SU-DHL-6 (cell line): ENCODE measurements at regions not wholly inside any gene's neighbourhood (a gene's known extent, or its start where the extent isn't known, plus 50 kb on each side); places are given as distances from the start of the nearest gene placed in this dataset.
"Not testable (repeated sequence)": the region's sequence is repeated elsewhere in the genome, so short reads cannot be mapped to it uniquely, and the experiment has no call there.

Experiments
- H2AFZ ChIP-seq: fragments of 200-600 bp; sonication (generic); 2 replicates; pipeline ENCODE4 v1.6.1; 2014; ENCODE audit warnings: low read depth, mild to moderate bottlenecking, moderate library complexity, mixed read lengths, antibody characterized with exemption, low read length; ENCODE audit not compliant: severe bottlenecking
- H3F3A ChIP-seq: fragments of 200-600 bp; shearing (Covaris generic); 2 replicates; pipeline ENCODE4 v1.6.0; 2016; ENCODE audit warnings: antibody characterized with exemption, mild to moderate bottlenecking; ENCODE audit not compliant: insufficient read depth
- H3K27ac ChIP-seq: fragments of 200-600 bp; sonication (generic); 2 replicates; pipeline ENCODE4 v1.5.1; 2016; ENCODE audit warnings: low read depth, mild to moderate bottlenecking, low read length, moderate library complexity, mixed read lengths
- H3K27me3 ChIP-seq: fragments of 200-600 bp; sonication (generic), shearing (Covaris generic); 2 replicates; pipeline ENCODE4 v1.6.0; 2014; ENCODE audit warnings: mild to moderate bottlenecking, low read length
- H3K36me3 ChIP-seq: fragments of 200-600 bp; sonication (generic); 2 replicates; pipeline ENCODE4 v1.6.1; 2014; ENCODE audit warnings: mild to moderate bottlenecking, low read length, mixed read lengths
- H3K4me2 ChIP-seq: fragments of 300-600, 200-600 bp; shearing (Covaris generic), sonication (generic); 2 replicates; pipeline ENCODE4 v1.6.0; 2014; ENCODE audit warnings: low read length, low read depth, mild to moderate bottlenecking; ENCODE audit not compliant: poor library complexity, severe bottlenecking
- H3K4me3 ChIP-seq: fragments of 200-600 bp; sonication (generic); 2 replicates; pipeline ENCODE4 v1.5.1; 2014; ENCODE audit warnings: antibody characterized with exemption, low read length, mild to moderate bottlenecking, mixed read lengths; ENCODE audit not compliant: insufficient read depth, poor library complexity, severe bottlenecking
- H3K79me2 ChIP-seq: fragments of 200-600 bp; sonication (generic); 2 replicates; pipeline ENCODE4 v1.6.1; 2014; ENCODE audit warnings: mild to moderate bottlenecking, low read length, moderate library complexity; ENCODE audit not compliant: insufficient read depth
- H3K9ac ChIP-seq: fragments of 200-600 bp; sonication (generic); 2 replicates; pipeline ENCODE4 v1.7.0; 2014; ENCODE audit warnings: mild to moderate bottlenecking, low read length
- H3K9me2 ChIP-seq: fragments of 200-600 bp; sonication (generic); replicated peaks from 2 replicates; pipeline ENCODE4 v1.6.1; 2014; ENCODE audit warnings: low read length; ENCODE audit not compliant: insufficient read depth
- H3K9me3 ChIP-seq: fragments of 200-600 bp; sonication (generic); 2 replicates; pipeline ENCODE4 v1.6.1; 2014; ENCODE audit warnings: low read length, mixed read lengths; ENCODE audit not compliant: insufficient read depth
- H4K20me1 ChIP-seq: fragments of 200-600 bp; sonication (generic); 2 replicates; pipeline ENCODE4 v1.6.1; 2014; ENCODE audit warnings: low read depth, mild to moderate bottlenecking, antibody characterized with exemption, low read length, moderate library complexity, mixed read lengths
- CTCF ChIP-seq: fragments of 200-600 bp; sonication (generic); IDR thresholded peaks from one replicate; pipeline ENCODE4 v1.5.1; 2017; ENCODE audit warnings: antibody characterized with exemption, mild to moderate bottlenecking, low read length, moderate library complexity; ENCODE audit not compliant: insufficient read depth, poor library complexity, severe bottlenecking
- EZH2phosphoT487 ChIP-seq: fragments of 200-600 bp; sonication (generic), shearing (Covaris generic); conservative IDR thresholded peaks from 2 replicates; pipeline ENCODE4 v1.6.1; 2018; ENCODE audit warnings: mild to moderate bottlenecking, antibody characterized with exemption, low read length, moderate library complexity, mixed read lengths

DNA sequence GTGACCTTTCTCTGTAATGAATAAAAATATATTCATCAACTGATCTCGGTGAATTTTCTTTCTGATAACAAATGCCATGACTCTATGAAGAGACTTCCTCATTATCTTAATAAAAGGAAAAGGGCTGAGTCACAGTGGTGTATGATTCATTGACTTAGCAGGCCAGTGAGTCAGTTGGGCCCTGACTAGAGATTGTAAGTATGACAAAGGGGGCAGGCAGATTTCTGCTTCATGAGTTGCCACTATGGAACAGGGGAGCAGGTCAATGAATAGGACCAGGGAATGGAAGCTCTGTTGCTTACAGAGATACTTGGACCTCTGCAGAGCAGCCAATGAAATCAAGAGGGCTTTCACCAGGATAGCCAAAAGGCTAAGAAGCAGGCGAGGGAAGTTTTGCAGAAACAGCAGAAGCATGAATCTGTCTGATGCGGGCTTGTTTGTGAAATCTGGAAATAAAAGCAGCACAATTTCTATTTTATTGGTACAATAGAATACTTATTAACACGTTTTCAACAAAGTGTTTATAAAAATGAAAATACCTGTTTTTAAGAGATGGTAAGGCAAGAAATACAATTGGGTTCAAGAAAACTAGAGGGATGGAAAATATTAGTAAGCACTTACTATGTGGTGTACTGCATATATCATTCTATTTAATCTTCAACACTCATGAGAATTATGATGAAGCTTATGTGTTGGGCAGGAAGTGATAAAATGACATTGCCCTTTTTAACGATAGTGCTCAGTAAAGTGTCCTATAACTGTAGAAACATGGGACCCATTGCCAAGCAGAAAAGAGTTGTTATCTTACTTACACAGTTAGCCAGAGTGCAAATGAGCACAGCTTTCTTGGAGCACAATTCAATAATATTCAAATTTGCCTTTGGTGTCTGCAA, 169.8 kb upstream of the MYRIP start:
- no peaks in the 10 kb centered on the region for H3K9me2 ChIP-seq
- H3K4me2 ChIP-seq: no peak overlapping the region
- no peak for TF ChIP-seq CTCF
- no peak for TF ChIP-seq EZH2phosphoT487
- H3K9me3 ChIP-seq: no peaks in the 10 kb centered on the region
- no peaks in the 10 kb centered on the region for H3K36me3 ChIP-seq
- H3K27me3 ChIP-seq: no peaks in the 10 kb centered on the region
- H3K9ac ChIP-seq: no peak overlapping the region
- H3K79me2 ChIP-seq: no peaks in the 10 kb centered on the region
- H3K27ac ChIP-seq: no peak overlapping the region
- no peak overlapping the region for H3K4me3 ChIP-seq
- no peaks in the 10 kb centered on the region for H3F3A ChIP-seq
- no peak overlapping the region for H2AFZ ChIP-seq
- H4K20me1 ChIP-seq: no peaks in the 10 kb centered on the region

GRCh38 chr3:39641274-39641673, 168.1 kb upstream of the MYRIP start:
- Histone ChIP-seq H3K27ac (no peak overlapping the region), H3K27me3 (no peaks in the 10 kb centered on the region), H3K4me2 (no peak overlapping the region), H3K79me2 (no peaks in the 10 kb centered on the region), H2AFZ (no peak overlapping the region), H3K9me2 (no peaks in the 10 kb centered on the region), H3K36me3 (no peaks in the 10 kb centered on the region), H3K4me3 (no peak overlapping the region), H3F3A (no peaks in the 10 kb centered on the region), H3K9ac (no peak overlapping the region), H3K9me3 (no peaks in the 10 kb centered on the region), H4K20me1 (no peaks in the 10 kb centered on the region)
- TF ChIP-seq EZH2phosphoT487 (no peak), CTCF (no peak)

GRCh38 chr3:39644176-39644575, 165.2 kb upstream of the MYRIP start:
- Histone ChIP-seq H3K9me3 (no peaks in the 10 kb centered on the region), H3K79me2 (no peaks in the 10 kb centered on the region), H4K20me1 (no peaks in the 10 kb centered on the region), H3K27ac (no peak overlapping the region), H2AFZ (no peak overlapping the region), H3K9me2 (no peaks in the 10 kb centered on the region), H3K9ac (no peak overlapping the region), H3K4me3 (no peak overlapping the region), H3K27me3 (no peaks in the 10 kb centered on the region), H3K36me3 (no peaks in the 10 kb centered on the region), H3F3A (no peaks in the 10 kb centered on the region), H3K4me2 (no peak overlapping the region)
- TF ChIP-seq CTCF (no peak), EZH2phosphoT487 (no peak)

DNA sequence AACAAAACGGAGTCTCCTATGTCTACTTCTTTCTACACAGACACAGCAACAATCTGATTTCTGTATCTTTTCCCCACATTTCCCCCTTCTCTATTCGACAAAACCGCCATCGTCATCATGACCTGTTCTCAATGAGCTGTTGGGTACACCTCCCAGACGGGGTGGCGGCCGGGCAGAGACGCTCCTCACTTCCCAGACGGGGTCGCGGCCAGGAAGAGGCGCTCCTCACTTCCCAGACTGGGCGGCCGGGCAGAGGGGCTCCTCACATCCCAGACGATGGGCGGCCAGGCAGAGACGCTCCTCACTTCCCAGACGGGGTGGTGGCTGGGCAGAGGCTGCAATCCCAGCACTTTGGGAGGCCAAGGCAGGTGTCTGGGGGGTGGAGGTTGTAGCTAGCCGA, 158.2 kb upstream of the MYRIP start:
- H3F3A ChIP-seq, H3K36me3 ChIP-seq, H4K20me1 ChIP-seq, H3K9me3 ChIP-seq, H3K27ac ChIP-seq, H3K9ac ChIP-seq, H2AFZ ChIP-seq, H3K79me2 ChIP-seq, H3K4me3 ChIP-seq, H3K27me3 ChIP-seq, H3K9me2 ChIP-seq, H3K4me2 ChIP-seq: not testable (repeated sequence)
